AG04449 (cell line): ENCODE measurements at regions not wholly inside any gene's neighbourhood (a gene's known extent, or its start where the extent isn't known, plus 50 kb on each side); places are given as distances from the start of the nearest gene placed in this dataset.

Source experiments
- CTCF ChIA-PET: fragments of 350-600 bp; formaldehyde crosslinking; extraction: SDS; loops from one replicate; lab custom pipeline; 2021; ENCODE audit warnings: antibody characterized with exemption; lab: Yijun Ruan, JAX
- POLR2A ChIA-PET: fragments of 400-600, 350-600 bp; formaldehyde crosslinking; extraction: SDS; loops from one replicate; lab custom pipeline; 2020; ENCODE audit warnings: antibody characterized with exemption, inconsistent platforms; lab: Yijun Ruan, JAX
- DNase-seq: peaks from one replicate; pipeline ENCODE4 v3.0.0-alpha.2; 2010; ENCODE audit warnings: low read depth, low spot score
- H3K4me3 ChIP-seq: 2 replicates; pipeline ENCODE4 v1.5.1; 2011; ENCODE audit warnings: low read depth, mild to moderate bottlenecking, control low read depth, low read length
- TF ChIP-seq, protein P1 (sequence below): IDR thresholded peaks from one replicate; pipeline ENCODE4 v1.5.1; 2011; ENCODE audit warnings: mild to moderate bottlenecking, moderate library complexity, low read length, control low read depth, inconsistent platforms; ENCODE audit not compliant: insufficient read depth; ENCODE audit errors: missing control alignments

DNA sequence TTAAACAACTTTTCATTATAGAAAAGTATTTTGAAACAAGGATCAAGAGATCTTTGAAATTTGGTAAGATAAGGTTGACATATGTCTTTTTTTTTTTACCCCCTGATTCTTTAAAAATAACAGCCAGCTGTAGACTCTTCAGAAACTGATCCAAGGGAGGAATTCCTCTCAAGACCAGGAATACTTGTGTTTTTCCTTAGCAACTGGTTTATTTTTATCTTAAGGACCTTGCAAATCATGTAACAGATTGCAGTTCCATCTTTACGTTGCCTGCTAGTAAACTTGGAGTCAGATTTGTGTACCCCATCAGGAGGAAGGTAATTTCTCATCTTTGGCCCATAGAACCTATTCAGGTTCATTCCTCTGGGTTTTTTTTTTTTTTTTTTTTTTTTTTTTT is 71.6 kb downstream of the BOLA3 start:
- POLR2A ChIA-PET = no interaction called here
- H3K4me3 ChIP-seq = no peak overlapping the region
- DNase-seq = no peak
- CTCF ChIA-PET = interaction anchor here (1.1 kb wide), 1 partner anchor 255 kb away, joined by 4 read pairs; no protein-coding TSS in a partner anchor
- TF ChIP-seq, protein P1, sequence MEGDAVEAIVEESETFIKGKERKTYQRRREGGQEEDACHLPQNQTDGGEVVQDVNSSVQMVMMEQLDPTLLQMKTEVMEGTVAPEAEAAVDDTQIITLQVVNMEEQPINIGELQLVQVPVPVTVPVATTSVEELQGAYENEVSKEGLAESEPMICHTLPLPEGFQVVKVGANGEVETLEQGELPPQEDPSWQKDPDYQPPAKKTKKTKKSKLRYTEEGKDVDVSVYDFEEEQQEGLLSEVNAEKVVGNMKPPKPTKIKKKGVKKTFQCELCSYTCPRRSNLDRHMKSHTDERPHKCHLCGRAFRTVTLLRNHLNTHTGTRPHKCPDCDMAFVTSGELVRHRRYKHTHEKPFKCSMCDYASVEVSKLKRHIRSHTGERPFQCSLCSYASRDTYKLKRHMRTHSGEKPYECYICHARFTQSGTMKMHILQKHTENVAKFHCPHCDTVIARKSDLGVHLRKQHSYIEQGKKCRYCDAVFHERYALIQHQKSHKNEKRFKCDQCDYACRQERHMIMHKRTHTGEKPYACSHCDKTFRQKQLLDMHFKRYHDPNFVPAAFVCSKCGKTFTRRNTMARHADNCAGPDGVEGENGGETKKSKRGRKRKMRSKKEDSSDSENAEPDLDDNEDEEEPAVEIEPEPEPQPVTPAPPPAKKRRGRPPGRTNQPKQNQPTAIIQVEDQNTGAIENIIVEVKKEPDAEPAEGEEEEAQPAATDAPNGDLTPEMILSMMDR = no peak

DNA sequence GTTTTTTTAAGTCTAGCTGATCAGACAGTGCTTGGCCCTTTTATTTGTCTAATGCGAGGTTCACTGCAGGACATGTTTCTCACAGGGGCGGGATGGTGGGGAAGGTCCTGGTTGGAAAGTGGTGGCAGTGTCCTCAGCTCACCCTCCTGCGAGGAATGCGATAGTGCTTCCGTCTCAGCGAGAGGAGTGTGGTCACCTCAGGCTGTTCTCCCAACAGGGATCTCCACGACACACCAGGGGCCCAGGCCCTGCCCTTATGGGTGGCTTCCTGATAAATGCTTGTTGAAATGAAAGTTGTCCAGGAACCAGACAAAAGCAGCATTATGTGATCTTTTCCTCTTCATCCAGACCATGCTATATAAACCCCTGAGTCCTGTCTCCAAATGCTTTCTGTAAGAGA is 70.1 kb downstream of the BOLA3 start:
- no peak overlapping the region for H3K4me3 ChIP-seq
- ChIA-PET CTCF (interaction anchor here (1.1 to 1.4 kb wide), 3 partner anchors 11 to 254 kb away, joined by 3 to 5 read pairs (median 3); no protein-coding TSS in a partner anchor), POLR2A (no interaction called here)
- TF ChIP-seq, protein P1 = no peak
- DNase-seq = no peak

DNA sequence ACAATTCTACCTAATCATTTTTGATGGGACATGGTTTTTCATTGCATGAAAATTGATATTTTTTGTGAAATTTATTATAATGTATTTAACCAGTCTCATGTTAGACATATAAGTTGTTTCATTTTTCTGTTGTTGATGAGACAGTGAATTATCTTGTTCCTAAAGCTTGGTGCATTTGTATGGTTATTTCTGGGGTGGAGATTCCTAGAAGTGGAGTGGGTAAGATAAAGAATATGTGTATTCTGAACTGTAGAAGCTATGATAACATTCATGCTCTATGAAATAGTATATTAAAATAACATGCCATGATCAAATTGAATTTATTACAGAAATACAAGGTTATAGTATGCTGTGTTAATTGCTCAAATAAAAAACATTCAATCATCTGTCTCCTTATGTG is 69.2 kb downstream of the BOLA3 start:
- ChIA-PET CTCF (interaction anchor here (1.2 to 1.4 kb wide), 2 partner anchors 10 to 255 kb away, joined by 3 to 5 read pairs; no protein-coding TSS in a partner anchor), POLR2A (no interaction called here)
- no peak for DNase-seq
- no peak overlapping the region for H3K4me3 ChIP-seq
- TF ChIP-seq, protein P1 = no peak

DNA sequence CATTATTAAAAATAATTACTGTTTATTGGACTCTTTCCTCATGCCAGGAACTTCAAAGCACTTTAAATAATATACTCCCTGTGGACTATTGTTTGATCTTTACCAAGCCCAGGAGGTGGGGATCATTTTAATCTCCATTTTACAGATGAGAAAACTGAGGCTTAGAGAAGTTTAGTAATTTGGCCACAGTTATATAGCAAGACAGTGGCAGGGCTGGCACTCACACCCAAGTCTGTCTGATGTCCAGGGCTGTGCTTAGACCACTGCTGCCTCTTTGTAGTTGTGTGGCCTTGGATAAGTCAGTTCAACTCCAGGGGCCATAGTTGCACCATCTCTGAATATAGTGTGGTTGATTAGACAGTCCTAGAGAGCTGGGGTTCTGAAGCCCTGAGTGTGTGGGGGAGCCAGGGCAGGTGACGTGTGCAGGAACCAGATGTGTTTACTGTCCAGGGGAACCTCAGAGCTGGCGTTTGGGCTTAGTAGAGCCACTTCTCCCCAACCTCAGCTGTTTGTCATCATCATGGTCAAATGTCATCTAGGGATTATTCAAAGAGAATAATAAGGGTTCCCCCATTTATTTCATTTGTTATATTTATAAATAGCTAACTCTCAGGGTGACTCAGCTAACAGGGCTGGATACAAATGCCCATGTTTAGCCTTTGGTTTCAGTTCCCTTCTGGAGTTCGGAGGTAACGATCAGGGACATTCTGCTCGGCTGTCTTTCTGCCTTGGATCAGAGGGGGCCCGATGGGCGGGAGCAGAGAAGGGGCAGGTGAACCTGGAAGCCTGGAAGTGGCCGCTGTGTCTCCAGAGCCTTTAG is 68.0 kb downstream of the BOLA3 start:
- no peak overlapping the region for H3K4me3 ChIP-seq
- ChIA-PET CTCF (interaction anchor here (1.1 to 1.2 kb wide), 2 partner anchors 12 to 256 kb away, joined by 3 read pairs; no protein-coding TSS in a partner anchor), POLR2A (no interaction called here)
- no peak for DNase-seq
- TF ChIP-seq, protein P1 = no peak

DNA sequence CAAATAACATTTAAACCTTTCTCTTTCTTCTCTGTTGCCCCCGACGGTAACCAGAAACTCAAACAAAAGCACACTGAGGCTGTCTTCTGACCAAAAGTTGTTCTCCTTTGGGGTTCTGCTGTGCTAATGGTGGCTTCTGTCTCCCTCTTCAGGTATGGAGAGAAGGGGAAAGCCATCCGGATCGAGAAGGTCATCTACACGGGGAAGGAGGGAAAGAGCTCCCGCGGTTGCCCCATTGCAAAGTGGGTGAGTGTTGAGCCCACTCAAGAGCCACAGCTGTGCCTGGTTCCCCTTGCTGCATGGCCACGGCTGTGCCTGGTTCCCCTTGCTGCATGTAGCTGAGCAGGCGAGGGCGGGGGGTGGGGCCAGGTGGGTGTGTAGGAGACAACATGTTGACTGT is 67.4 kb downstream of the BOLA3 start:
- DNase-seq = no peak
- TF ChIP-seq, protein P1 = no peak
- H3K4me3 ChIP-seq = no peak overlapping the region
- ChIA-PET CTCF (interaction anchor here (1.1 to 1.2 kb wide), 2 partner anchors 12 to 256 kb away, joined by 3 read pairs; no protein-coding TSS in a partner anchor), POLR2A (no interaction called here)

DNA sequence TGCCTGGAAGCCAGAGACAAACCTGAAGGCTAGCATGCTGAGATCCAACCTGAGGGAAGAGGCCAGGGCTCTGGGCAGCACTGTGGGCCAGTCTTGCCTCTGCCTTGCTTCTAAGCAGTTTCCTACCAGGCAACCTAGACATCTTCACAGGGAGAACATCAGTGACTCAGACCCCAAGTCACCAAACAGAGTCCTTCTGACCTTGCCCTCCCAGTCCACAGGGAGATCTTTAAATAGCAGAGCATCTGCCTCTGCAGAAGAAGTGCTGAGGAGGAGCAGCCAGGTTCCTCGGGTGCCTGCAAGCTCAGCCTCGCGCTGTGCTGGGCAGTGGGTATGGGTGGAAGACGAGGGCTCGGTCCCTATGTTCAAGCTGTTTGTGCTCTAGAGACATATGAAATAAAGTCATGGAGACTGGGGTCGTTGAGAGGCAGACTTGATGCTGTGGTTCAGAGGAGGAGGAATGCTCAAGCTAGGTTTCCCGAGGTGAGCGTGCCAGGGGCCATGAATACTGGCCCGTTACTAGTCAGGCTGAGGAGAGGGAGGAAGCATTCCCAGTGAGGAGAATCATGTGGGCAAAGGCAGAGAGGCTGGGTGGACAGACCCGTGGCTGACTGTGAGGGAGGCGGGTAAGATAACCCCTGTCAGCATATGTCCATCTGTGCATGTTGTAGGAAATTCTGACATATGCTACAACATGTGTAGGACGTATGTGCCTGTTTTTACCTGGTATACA is 66.5 kb downstream of the BOLA3 start:
- ChIA-PET CTCF (interaction anchor here (1.1 to 1.2 kb wide), 2 partner anchors 13 to 257 kb away, joined by 3 read pairs; no protein-coding TSS in a partner anchor), POLR2A (no interaction called here)
- H3K4me3 ChIP-seq = no peak overlapping the region
- DNase-seq = no peak
- TF ChIP-seq, protein P1 = no peak
